RWPE2 (cell line): ENCODE measurements at regions not wholly inside any gene's neighbourhood (a gene's known extent, or its start where the extent isn't known, plus 50 kb on each side); places are given as distances from the start of the nearest gene placed in this dataset.

ENCODE experiments used
- ATAC-seq: fragments of 200-7000 bp; cut with Tn5 transposase; 3 replicates; pipeline ENCODE4 v1.9.1; 2021; ENCODE audit warnings: low read depth
- DNase-seq: peaks from one replicate; pipeline ENCODE4 v3.0.0-alpha.2; 2020; ENCODE audit warnings: low spot score
- H3K27ac ChIP-seq: fragments of 450-650 bp; 2 replicates; pipeline ENCODE4 v1.5.1; 2017; ENCODE audit warnings: mild to moderate bottlenecking; ENCODE audit not compliant: poor library complexity, severe bottlenecking
- H3K27me3 ChIP-seq: fragments of 250-450 bp; sonication (Bioruptor Pico); 2 replicates; pipeline ENCODE4 v1.5.1; 2021; ENCODE audit warnings: mild to moderate bottlenecking, moderate library complexity; ENCODE audit not compliant: insufficient read depth, poor library complexity, severe bottlenecking
- H3K36me3 ChIP-seq: fragments of 250-450 bp; sonication (Bioruptor Pico); 2 replicates; pipeline ENCODE4 v1.5.1; 2020; ENCODE audit warnings: low read depth, mild to moderate bottlenecking, moderate library complexity
- H3K4me1 ChIP-seq: fragments of 250-450 bp; sonication (Bioruptor Pico); 2 replicates; pipeline ENCODE4 v1.5.1; 2021; ENCODE audit warnings: mild to moderate bottlenecking, moderate library complexity; ENCODE audit not compliant: insufficient read depth, poor library complexity, severe bottlenecking
- H3K4me3 ChIP-seq: fragments of 250-450 bp; sonication (Bioruptor Pico); 2 replicates; pipeline ENCODE4 v1.5.1; 2021; ENCODE audit warnings: mild to moderate bottlenecking, moderate library complexity; ENCODE audit not compliant: severe bottlenecking
- H3K9me3 ChIP-seq: fragments of 250-450 bp; sonication (Bioruptor Pico); 2 replicates; pipeline ENCODE4 v1.5.1; 2021; ENCODE audit warnings: mild to moderate bottlenecking, moderate library complexity; ENCODE audit not compliant: severe bottlenecking
- CTCF ChIP-seq: fragments of 450-650 bp; IDR thresholded peaks from one replicate; pipeline ENCODE4 v1.5.1; 2017; ENCODE audit warnings: mild to moderate bottlenecking, moderate library complexity; ENCODE audit not compliant: poor library complexity, severe bottlenecking

GRCh38 chr16:80330803-80331202 lies 210.0 kb upstream of the DYNLRB2 start:
- Histone ChIP-seq H3K9me3 (no peaks in the 10 kb centered on the region), H3K27me3 (no peaks in the 10 kb centered on the region), H3K36me3 (no peaks in the 10 kb centered on the region), H3K27ac (no peak overlapping the region), H3K4me3 (no peak overlapping the region), H3K4me1 (no peaks in the 10 kb centered on the region)
- no peak for TF ChIP-seq CTCF
- no peak for ATAC-seq
- DNase-seq = no peak

GRCh38 chr16:80330150-80330549 lies 210.6 kb upstream of the DYNLRB2 start:
- no peak overlapping the region for H3K27ac ChIP-seq
- DNase-seq (no peak), ATAC-seq (no peak)
- TF ChIP-seq CTCF = no peak
- no peak overlapping the region for H3K4me3 ChIP-seq
- no peaks in the 10 kb centered on the region for H3K9me3 ChIP-seq
- H3K36me3 ChIP-seq = no peaks in the 10 kb centered on the region
- H3K4me1 ChIP-seq = no peaks in the 10 kb centered on the region
- no peaks in the 10 kb centered on the region for H3K27me3 ChIP-seq

DNA sequence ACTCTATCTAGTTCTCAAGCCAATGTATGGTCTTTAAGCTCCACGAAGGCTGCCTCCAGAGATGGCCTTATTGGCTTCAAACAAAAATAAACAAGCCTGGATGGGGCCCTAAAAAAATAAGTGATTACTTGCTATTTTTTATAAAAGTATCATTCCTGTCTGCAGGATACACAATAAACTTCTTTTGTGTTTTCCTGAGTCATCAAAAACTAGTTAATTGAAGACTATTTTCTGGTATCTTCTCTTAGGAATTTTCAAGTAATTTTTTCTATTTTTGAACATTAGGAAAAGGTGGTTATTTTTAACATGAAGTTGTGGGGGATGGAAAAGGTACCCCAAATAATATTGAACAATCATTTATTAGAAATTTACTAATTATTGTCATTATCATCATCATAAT lies 213.1 kb upstream of the DYNLRB2 start:
- no peak for DNase-seq

DNA sequence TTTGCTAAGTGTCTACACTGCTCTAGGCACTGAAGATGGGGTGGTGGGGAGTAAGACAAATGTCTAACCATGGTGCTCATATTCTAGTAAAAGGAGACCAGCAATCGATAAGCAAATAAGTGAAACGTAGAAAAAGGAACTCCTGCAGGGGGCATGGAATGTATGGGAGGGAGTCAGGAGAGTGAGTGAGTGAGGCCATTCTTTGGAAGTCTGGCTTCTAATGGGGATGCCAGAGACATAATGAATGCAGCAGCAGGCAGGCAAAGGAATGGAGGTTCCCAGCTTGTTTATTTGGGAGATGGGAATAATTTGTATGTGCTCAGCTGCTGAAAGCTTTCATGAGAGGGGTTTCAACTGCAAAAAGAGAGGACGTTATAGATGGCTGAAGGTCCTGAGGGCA lies 216.4 kb upstream of the DYNLRB2 start:
- Histone ChIP-seq H3K36me3 (no peaks in the 10 kb centered on the region), H3K9me3 (no peaks in the 10 kb centered on the region), H3K27me3 (no peaks in the 10 kb centered on the region), H3K27ac (no peak overlapping the region), H3K4me3 (no peak overlapping the region), H3K4me1 (no peaks in the 10 kb centered on the region)
- ATAC-seq = no peak
- no peak for TF ChIP-seq CTCF
- no peak for DNase-seq

More for the DNA sequence above, 213.1 kb upstream of the DYNLRB2 start:
- no peak for TF ChIP-seq CTCF
- H3K9me3 ChIP-seq = no peaks in the 10 kb centered on the region
- no peaks in the 10 kb centered on the region for H3K36me3 ChIP-seq
- H3K4me3 ChIP-seq = no peak overlapping the region
- no peak overlapping the region for H3K27ac ChIP-seq
- ATAC-seq = no peak
- H3K27me3 ChIP-seq = no peaks in the 10 kb centered on the region
- no peaks in the 10 kb centered on the region for H3K4me1 ChIP-seq

- no peak for ATAC-seq
Observed at GRCh38 chr16:80323808-80324195, 217.0 kb upstream of the DYNLRB2 start.

More at GRCh38 chr16:80323808-80324195, 217.0 kb upstream of the DYNLRB2 start:
- Histone ChIP-seq H3K4me3 (no peak overlapping the region), H3K9me3 (no peaks in the 10 kb centered on the region), H3K36me3 (no peaks in the 10 kb centered on the region), H3K27ac (no peak overlapping the region), H3K4me1 (no peaks in the 10 kb centered on the region), H3K27me3 (no peaks in the 10 kb centered on the region)
- no peak for DNase-seq
- no peak for TF ChIP-seq CTCF
